CD4-positive, alpha-beta T cell (primary cell): ENCODE measurements at regions not wholly inside any gene's neighbourhood (a gene's known extent, or its start where the extent isn't known, plus 50 kb on each side); places are given as distances from the start of the nearest gene placed in this dataset.

Source experiments
- ATAC-seq: fragments of 200-7000 bp; cut with Tn5 transposase; one replicate; pipeline ENCODE4 v1.10.0; 2022; ENCODE audit warnings: mild to moderate bottlenecking; ENCODE audit not compliant: poor library complexity
- CTCF ChIA-PET: fragments of 350-600 bp; sonication (Branson Sonifier 250); formaldehyde crosslinking; loops from one replicate; lab custom pipeline; 2021; ENCODE audit warnings: antibody characterized with exemption, inconsistent platforms; lab: Charles Lee
- POLR2A ChIA-PET: fragments of 350-600 bp; sonication (Branson Sonifier 250); formaldehyde crosslinking; loops from one replicate; lab custom pipeline; 2021; ENCODE audit warnings: antibody characterized with exemption, inconsistent platforms; lab: Charles Lee
- DNase-seq, 14 experiments: peaks; one replicate each; pipeline ENCODE4 v3.0.0-alpha.2; 2013 to 2020; ENCODE audit warnings: mixed read lengths in 2 of 14
- H3K27ac ChIP-seq, 2 donors: one replicate each; pipeline versions ENCODE4 v1.5.1 to v1.7.0; 2013; ENCODE audit warnings: low read length in 2 of 2, low read depth in 1 of 2, mild to moderate bottlenecking in 1 of 2
- H3K27me3 ChIP-seq, 2 experiments: 1 replicate in 1 of 2; 2 replicates in 1 of 2; pipeline versions ENCODE4 v1.6.1 to v1.7.0; 2013; ENCODE audit warnings: low read length in 2 of 2, control low read depth in 1 of 2, mild to moderate bottlenecking in 1 of 2, moderate library complexity in 1 of 2; ENCODE audit not compliant: insufficient read depth in 2 of 2, control insufficient read depth in 1 of 2
- H3K36me3 ChIP-seq: one replicate; pipeline ENCODE4 v1.6.1; 2013; ENCODE audit warnings: low read length, control low read depth; ENCODE audit not compliant: insufficient read depth
- H3K4me1 ChIP-seq: one replicate; pipeline ENCODE4 v1.6.1; 2013; ENCODE audit warnings: low read length, control low read depth; ENCODE audit not compliant: insufficient read depth
- H3K4me3 ChIP-seq: one replicate; pipeline ENCODE4 v1.5.1; 2013; ENCODE audit warnings: mild to moderate bottlenecking, low read length, moderate library complexity
- H3K9me3 ChIP-seq, 2 experiments: 1 replicate in 1 of 2; 2 replicates in 1 of 2; pipeline versions ENCODE4 v1.6.1 to v1.7.0; 2013; ENCODE audit warnings: low read length in 2 of 2, mild to moderate bottlenecking in 2 of 2, control low read depth in 1 of 2, moderate library complexity in 1 of 2; ENCODE audit not compliant: control insufficient read depth in 1 of 2, insufficient read depth in 1 of 2
- H3K27ac Mint-ChIP-seq: one replicate; pipeline ENCODE4 v1.8.0; 2020; ENCODE audit warnings: mixed read lengths
- H3K27me3 Mint-ChIP-seq: one replicate; pipeline ENCODE4 v1.8.0; 2021; ENCODE audit warnings: mixed read lengths
- H3K36me3 Mint-ChIP-seq: one replicate; pipeline ENCODE4 v1.8.0; 2021; ENCODE audit warnings: low read depth, mixed read lengths
- H3K4me1 Mint-ChIP-seq: one replicate; pipeline ENCODE4 v1.8.0; 2021; ENCODE audit warnings: low read depth, mixed read lengths
- H3K4me3 Mint-ChIP-seq: one replicate; pipeline ENCODE4 v1.8.0; 2020; ENCODE audit warnings: mild to moderate bottlenecking, mixed read lengths
- H3K9me3 Mint-ChIP-seq: one replicate; pipeline ENCODE4 v1.8.0; 2020; ENCODE audit warnings: mixed read lengths
- CTCF ChIP-seq: fragments of 200-600 bp; IDR thresholded peaks from one replicate; pipeline ENCODE4 v1.8.0; 2022; ENCODE audit warnings: antibody characterized with exemption, mild to moderate bottlenecking
- intact Hi-C, 2 experiments: fragments of 100-400 bp; cut with DNase I in 1 of 2; cut with micrococcal nuclease in 1 of 2; formaldehyde crosslinking; loops; one replicate each; pipeline versions ENCODE4 v1.15.1 to v1.9.0; 2023 to 2025; cut with DNase I, micrococcal nuclease

- intact Hi-C loops = no loop called here
- no peak overlapping the region for H3K27ac Mint-ChIP-seq
Observed at GRCh38 chr2:78602862-78603261, 422.6 kb upstream of the REG3G start.

GRCh38 chr2:78606895-78607294 lies 418.6 kb upstream of the REG3G start:
- POLR2A ChIA-PET = no interaction called here
- intact Hi-C loops = no loop called here

More at GRCh38 chr2:78602862-78603261, 422.6 kb upstream of the REG3G start:
- POLR2A ChIA-PET = no interaction called here
- peaks cover under 1% of the 10 kb centered on the region for H3K9me3 Mint-ChIP-seq
- no peaks in the 10 kb centered on the region for H3K36me3 Mint-ChIP-seq
- H3K27me3 Mint-ChIP-seq = no peaks in the 10 kb centered on the region
- CTCF ChIA-PET = no interaction called here
- Histone ChIP-seq H3K4me1 (no peaks in the 10 kb centered on the region), H3K4me3 (no peak overlapping the region), H3K9me3 (peaks cover 0 to 12% of the 10 kb centered on the region in 2 experiments), H3K27ac (no peak overlapping the region), H3K36me3 (no peaks in the 10 kb centered on the region), H3K27me3 (no peaks in the 10 kb centered on the region)
- TF ChIP-seq CTCF = no peak
- no peak overlapping the region for H3K4me3 Mint-ChIP-seq
- DNase-seq (no peak), ATAC-seq (no peak)
- H3K4me1 Mint-ChIP-seq = no peaks in the 10 kb centered on the region

GRCh38 chr2:78614726-78615125 lies 410.8 kb upstream of the REG3G start:
- peaks cover 6% of the 10 kb centered on the region for H3K9me3 Mint-ChIP-seq
- intact Hi-C loops = no loop called here
- POLR2A ChIA-PET = no interaction called here

More at GRCh38 chr2:78606895-78607294, 418.6 kb upstream of the REG3G start:
- no peak overlapping the region for H3K4me3 Mint-ChIP-seq
- Histone ChIP-seq H3K36me3 (no peaks in the 10 kb centered on the region), H3K9me3 (peaks cover 0 to 9% of the 10 kb centered on the region in 2 experiments), H3K4me1 (no peaks in the 10 kb centered on the region), H3K4me3 (no peak overlapping the region), H3K27me3 (no peaks in the 10 kb centered on the region), H3K27ac (no peak overlapping the region)
- H3K27ac Mint-ChIP-seq = no peak overlapping the region
- no peaks in the 10 kb centered on the region for H3K4me1 Mint-ChIP-seq
- H3K36me3 Mint-ChIP-seq = no peaks in the 10 kb centered on the region
- H3K27me3 Mint-ChIP-seq = no peaks in the 10 kb centered on the region
- DNase-seq (no peak), ATAC-seq (no peak)
- CTCF ChIA-PET = no interaction called here
- TF ChIP-seq CTCF = no peak
- H3K9me3 Mint-ChIP-seq = peaks cover 8% of the 10 kb centered on the region

More at GRCh38 chr2:78614726-78615125, 410.8 kb upstream of the REG3G start:
- Mint-ChIP-seq H3K4me1 (no peaks in the 10 kb centered on the region), H3K4me3 (no peak overlapping the region), H3K36me3 (no peaks in the 10 kb centered on the region), H3K27me3 (no peaks in the 10 kb centered on the region), H3K27ac (no peak overlapping the region)
- CTCF ChIA-PET = no interaction called here
- Histone ChIP-seq H3K36me3 (no peaks in the 10 kb centered on the region), H3K27ac (no peak overlapping the region), H3K9me3 (peaks cover 0 to 4% of the 10 kb centered on the region in 2 experiments), H3K4me1 (no peaks in the 10 kb centered on the region), H3K4me3 (no peak overlapping the region), H3K27me3 (no peaks in the 10 kb centered on the region)
- DNase-seq (no peak), ATAC-seq (no peak)
- TF ChIP-seq CTCF = no peak
